Activated naive CD4-positive, alpha-beta T cell (primary cell): ENCODE measurements at regions not wholly inside any gene's neighbourhood (a gene's known extent, or its start where the extent isn't known, plus 50 kb on each side); places are given as distances from the start of the nearest gene placed in this dataset.
"Not testable (repeated sequence)": the region's sequence is repeated elsewhere in the genome, so short reads cannot be mapped to it uniquely, and the experiment has no call there.

Source experiments
- DNase-seq, 4 experiments: peaks; one replicate each; lab custom pipeline; 2025; lab: John Stamatoyannopoulos, UW

DNA sequence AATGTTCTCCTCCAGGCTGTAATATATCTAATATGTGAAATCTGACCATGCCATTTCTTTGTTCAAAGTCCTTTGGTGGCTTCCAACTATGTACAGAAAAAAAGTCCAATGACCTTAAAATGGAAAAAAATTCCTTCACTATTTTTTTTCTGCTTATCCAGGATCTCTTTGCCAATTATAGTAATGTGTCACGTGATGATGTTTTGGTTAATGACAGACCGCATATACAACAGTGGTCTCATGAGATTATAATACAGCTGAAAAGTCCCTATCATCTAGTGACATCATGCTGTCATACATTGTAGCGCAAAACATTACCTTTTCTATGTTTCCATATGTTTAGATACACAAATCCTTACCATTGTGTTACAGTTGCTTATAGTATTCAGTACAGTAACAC lies 477.6 kb downstream of the TMEM232 start:
- no peak for DNase-seq

DNA sequence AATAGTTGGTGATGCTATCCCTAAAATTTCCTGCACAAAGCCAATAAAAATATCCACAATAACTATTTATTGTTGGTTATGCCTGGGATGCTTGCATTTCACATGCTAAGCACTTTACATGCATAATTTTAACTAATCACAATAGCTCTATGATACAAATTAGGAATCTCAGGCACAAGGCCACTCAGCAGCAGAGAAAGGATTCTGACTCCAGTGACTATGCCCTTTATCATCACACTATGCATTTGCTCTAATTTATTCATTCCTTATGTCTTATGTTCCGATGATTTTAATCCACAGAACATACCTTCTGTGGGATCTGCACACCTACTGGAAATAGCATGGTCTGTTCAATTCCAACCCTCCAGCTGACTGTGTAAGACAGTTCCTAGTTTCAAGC lies 476.1 kb downstream of the TMEM232 start:
- no peak for DNase-seq

DNA sequence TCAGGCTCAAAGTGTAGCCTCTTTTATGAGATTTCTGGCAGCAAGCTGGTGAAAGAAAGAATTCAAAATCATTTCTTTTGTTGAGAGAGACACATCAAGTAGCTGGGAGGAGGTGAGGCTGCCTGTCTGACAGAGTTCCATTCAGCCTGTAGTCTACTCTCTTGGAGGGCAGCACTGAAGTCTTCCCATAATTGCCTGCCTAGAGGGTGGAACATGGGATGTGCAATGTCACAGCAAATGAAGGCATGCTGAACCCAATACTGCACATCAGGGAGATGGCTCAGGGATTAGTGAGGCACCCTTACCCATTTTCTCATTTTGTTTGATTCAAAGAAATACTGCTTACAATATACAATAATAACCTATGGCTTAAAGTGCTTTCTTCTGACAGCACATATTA lies 475.7 kb downstream of the TMEM232 start:
- DNase-seq = no peak

DNA sequence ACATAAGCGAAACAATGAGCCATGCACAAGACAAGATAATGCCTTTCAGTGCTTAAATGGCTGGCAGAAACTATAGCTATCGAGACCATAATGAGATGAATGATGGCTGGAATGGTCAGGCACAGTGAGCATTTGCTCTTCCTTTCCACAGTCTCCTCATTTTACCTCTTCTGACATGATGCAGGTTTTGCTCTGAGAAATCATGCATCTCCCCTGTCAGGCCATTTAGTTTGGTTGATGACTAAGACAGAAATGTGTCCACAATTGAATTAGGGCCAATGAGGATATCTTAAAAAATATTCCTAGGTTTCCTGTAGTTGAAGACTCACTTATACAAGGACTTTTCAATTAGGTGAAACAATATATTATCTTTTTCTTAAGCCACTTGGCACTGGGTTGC lies 475.1 kb downstream of the TMEM232 start:
- no peak for DNase-seq

DNA sequence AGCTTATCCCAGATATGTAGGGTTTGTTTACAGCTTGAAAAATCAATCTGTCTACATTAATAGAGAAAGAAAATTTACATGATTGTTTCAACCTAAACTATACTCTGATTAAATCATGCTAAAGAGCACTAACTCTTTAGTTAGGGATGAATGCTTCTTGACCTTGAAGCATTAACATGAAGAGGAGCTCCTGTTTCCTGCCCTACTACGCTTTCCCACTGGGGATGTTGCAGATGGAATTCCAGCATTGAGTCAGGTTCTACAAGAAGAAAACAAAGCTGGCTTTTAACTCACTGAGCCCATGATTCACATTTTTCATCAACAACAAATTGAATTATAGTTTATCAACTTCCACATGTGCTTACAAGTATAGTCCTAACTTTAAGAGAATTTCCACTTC lies 471.3 kb downstream of the TMEM232 start:
- no peak for DNase-seq

DNA sequence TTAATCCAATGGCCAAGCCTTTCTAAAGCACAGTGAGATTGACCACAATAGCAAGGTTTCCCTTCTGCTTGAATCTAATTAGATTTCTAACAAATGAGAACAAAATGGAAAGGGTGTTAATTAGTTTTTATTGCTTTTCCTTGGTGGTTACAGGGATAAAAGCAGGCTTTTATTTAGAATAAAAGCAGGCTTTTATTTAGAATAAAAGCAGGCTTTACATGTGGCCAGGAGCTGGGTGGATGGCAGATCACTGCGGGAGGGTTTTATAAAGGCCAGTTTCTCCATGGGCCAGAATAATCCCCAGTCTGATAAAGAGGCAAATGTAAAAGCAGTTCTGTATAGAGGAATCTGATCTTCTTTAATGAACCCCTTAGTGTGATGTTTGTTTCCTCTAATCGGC lies 470.2 kb downstream of the TMEM232 start:
- no peak for DNase-seq

DNA sequence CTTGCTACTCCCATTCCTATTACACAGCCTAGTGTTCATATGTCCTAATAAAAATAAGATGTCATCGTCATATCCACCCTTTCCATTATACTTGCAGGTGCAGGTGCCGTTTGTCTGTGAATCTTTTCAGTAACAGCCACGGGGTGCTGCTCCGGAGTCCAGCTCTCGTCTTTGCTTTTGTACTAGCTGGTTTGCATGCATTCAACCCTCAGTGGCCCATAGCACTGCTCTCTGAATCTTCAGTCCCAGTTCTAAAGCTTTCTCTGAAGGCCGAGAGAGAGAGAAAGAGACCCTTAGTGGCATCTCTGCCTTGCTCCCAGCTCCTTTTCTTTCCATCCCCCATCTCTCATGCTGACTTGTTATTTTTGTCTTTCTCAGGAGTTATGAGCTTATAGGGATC lies 468.5 kb downstream of the TMEM232 start:
- no peak for DNase-seq

DNA sequence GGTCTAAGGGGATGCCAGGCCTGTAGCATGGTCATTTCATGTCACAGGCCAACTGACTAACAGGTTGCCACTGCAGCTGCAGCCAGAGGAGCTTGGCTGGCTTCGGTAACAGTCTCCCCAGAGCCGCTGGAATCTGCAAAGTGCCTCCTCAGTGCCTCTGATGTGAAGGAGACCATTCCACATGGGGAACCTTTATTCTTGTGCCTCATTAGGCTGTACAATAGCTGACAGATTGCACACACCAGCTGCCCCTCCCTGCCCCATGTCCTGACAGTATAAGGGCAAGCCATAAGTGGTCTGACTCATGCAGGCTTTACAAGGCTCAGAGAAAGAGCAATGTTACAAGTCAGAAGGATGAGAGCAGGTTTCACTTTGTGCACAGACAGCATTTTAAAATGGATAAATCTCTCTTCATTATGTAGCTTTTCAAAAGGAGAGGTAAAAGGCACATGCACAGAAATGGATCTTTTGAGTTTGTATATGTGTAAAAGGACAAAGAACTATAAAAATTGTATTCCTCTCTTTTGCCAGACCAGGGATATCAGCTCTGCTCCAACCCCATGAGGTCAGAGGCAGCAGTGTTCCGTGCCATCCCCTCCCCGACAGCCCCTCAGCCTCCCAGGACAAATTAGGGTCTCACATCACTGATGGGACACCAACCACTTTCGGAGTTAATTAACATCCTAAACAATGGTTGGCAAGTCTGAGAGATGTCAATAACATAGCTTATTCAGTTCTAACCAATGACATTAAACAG lies 467.8 kb downstream of the TMEM232 start:
- no peak for DNase-seq

DNA sequence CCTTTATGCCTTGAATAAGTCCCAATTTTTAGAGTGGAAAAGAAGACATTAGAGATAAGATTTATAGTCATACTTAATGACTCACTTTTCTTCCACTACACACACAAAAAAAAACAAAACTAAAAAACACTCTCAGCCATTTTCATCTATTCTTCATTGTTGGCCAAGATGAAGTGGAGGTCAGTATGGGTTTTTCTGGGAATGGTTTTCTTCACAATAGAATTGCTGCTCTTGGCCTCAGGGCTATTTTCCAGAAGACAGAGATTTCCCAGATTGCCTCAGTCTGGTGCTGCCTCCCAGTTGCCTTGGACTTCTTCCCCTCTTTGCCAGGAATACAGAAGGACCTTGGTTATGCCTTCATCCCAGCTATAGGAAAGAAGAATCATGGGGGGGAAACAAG lies 463.7 kb downstream of the TMEM232 start:
- no peak for DNase-seq

DNA sequence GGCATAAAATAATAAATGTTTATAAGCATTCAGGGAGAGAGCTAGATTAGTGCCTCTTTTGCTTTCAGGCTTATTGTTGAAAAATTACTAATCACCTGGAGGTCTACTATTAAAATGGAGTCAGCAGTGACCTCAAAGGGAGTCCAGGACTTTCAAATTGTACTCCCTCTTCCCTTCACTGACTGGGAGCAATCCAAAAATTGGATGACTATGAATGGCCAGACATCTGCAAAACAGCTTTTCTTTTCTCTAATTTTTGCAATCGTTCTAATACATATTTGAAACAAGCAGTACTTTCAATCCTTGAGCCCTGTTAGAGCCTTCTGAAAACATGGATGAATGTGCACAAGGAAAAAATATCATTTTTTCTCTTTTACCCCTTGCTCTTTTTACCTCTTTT lies 461.8 kb downstream of the TMEM232 start:
- DNase-seq = no peak

DNA sequence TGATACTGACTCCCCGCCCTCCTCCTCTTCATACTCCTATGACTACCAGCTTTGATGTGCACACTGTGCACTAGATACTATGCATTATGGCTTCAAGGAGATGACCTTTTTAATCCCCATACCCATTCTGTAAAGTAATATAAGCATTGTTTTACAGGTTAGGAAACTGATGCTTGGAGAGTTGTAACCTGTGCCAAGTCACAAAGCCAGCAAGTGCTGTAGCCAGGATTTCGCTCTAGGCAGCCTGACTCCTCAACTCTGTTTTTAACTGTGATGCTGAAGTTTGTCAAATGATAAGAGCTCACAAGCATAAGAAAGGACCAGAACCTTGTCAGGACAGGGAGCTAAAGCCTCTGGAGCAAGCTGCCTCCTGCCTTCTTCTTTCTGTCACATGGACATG lies 461.3 kb downstream of the TMEM232 start:
- DNase-seq = no peak

DNA sequence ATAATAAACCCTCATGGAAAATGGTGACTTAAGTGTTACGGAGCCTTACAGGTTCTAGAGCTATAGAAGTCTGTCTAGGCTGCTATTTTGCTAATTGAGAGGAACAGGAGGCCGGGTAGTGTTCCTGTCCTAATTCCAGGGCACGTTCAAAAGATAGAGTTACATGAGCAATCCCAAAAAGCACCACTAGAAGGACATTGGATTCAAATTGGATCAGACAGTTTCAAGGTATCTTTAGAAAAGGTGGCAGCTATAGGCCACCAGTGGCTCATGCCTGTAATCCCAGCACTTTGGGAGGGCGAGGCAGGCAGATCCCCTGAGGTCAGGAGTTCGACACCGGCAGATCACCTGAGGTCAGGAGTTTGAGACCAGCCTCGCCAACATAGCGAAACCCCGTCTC lies 458.8 kb downstream of the TMEM232 start:
- no peak for DNase-seq

DNA sequence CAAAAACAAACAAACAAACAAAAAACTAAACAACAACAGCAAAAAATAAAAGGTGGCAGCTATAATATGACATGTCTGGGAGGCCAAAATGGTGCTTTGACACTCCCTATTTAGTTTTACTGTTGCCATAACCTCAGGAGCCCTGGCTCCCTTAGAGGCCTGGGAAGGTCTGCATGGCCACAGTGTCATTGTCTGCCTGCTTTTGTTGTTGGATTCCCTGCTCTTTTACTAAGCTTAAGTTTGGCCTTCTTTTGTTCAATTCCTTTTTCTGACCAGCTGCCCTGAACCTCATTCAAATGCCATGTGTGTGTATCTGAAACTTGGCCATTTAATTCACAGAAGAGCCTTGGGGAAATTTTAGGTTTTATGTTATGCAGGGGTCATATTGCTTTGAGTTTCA lies 458.2 kb downstream of the TMEM232 start:
- no peak for DNase-seq

DNA sequence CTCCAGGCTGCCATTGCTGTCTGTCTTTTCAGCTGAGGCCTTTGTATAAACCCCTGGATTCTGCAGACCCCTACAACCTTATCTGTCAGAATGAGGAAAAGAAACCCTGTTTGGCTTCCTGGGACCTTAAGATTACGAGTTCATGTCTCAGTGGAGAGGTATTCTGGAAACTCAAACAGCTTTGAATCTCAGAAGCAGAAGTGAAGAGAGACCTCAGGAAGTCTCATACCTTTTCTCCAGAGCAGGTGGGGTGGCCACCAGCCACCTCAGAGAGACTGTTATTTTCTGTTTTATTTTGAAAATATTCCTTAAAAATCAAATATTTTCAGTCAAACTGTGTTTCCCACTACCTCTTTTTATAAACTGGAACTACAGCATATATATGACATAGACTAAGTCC lies 457.5 kb downstream of the TMEM232 start:
- DNase-seq = no peak

DNA sequence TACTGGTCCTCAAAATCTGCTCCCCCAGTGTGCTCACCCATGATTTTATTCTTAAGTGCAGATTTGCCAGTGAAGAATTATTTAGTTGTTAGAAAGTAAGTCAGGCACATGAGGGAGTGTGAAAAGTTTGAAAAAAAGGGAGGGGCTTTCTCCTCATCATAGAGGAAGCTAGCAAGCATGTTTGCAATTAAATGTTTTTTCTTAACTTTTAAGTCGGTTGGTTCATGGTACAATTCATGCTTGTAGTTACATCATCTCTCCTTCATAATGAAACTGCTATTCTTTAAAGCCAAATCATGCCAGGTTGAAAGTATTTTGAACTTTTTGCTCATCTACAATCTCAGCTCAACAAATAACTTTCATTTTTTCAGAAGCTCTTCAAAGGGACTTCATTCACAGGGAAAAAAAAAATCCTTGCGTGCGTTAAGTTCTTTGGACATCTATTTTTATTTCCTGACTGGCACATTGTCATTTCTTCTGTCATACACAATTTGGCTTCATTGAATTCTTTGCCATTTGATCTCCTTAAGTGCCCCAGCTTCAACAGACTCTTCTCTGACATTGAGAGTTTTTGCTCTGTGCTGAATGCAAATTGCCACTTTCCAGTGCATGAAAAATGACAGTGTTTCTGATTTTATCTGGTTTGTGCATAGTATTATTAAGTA lies 456.9 kb downstream of the TMEM232 start:
- DNase-seq = no peak

DNA sequence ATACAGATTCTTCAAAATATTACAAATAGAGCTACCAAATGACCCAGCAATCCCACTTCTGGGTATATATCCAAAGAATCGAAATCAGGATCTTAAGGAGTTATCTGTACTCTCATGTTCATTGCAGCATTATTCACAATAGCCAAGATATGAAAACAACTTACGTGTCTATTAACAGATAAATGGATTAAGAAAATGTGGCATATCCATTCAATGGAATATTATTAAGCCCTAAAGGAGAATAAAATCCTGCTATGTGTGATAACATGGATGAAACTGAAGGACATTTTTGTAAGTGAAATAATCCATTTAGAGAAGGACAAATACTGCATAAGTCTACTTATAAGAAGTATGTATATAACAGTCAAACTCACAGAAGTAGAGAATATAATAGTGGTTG lies 450.6 kb downstream of the TMEM232 start:
- DNase-seq = no peak

DNA sequence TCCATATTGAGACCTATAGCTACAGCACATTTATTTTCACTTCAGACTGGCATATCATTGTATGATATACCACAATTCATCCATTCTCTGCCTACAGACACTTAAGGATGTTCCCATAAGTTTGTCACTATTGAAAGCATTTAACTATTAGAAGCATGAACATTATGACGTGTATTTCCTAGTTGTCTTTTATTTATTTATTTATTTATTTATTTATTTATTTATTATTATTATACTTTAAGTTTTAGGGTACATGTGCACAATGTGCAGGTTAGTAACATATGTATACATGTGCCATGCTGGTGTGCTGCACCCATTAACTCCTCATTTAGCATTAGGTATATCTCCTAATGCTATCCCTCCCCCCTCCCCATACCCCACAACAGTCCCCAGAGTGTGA lies 448.0 kb downstream of the TMEM232 start:
- DNase-seq = not testable (repeated sequence)

DNA sequence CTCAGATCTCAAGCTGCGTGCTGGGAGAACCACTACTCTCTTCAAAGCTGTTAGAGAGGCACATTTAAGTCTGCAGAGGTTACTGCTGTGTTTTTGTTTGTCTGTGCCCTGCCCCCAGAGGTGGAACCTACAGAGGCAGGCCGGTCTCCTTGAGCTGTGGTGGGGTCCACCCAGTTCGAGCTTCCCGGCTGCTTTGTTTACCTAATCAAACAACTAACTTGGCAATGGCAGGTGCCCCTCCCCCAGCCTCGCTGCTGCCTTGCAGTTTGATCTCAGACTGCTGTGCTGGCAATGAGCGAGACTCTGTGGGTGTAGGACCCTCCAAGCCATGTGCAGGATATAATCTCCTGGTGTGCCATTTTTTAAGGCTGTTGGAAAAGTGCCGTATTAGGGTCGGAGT lies 442.4 kb downstream of the TMEM232 start:
- not testable (repeated sequence) for DNase-seq

DNA sequence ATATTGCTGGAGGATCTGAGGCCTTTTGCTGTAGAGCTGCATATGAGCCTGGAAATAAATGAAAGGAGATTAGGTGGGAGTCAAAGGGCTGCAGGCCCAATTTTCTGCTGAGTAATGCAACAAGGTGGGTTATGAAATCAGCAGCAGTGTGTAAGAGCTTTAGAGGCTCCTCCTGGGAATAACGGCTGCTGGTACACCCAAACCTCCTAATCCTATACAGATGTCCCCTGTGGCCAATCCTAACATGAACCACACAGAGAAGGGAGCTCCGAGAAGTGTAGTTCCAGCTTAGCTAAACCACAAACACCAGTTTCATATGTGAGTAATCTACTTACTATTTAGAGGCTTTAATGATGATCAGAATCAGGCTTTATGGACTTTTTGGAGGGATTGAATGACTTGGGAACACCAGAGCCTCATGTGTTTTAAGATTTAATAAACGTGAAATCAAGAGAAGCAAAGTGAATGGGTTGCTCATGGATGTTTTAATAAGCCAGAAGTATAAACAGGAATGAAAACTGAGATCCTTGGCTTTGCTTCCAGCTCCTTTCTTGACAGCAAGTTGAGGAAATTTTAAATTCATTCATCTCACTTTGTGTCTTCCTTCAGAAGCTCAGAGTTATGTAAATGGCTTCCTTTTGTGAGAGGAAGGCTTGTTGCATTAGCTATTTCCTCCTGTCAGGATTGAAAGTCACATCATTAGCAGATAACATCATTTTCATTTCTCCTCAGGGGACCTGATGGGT lies 437.5 kb downstream of the TMEM232 start:
- DNase-seq = no peak

DNA sequence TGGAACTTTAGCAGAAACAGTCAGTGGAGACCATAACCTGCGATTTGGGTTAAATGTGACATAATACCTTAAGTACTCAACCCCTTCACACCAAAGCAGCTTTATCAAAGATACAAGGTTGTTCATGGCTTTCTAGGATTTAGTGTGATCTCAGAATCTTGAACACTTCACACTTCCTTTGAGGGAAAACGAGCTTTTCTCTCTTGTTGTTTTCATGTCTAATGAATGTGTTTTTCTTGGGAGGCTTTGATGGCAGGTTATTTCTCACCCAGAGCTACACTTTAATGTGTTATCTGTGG lies 437.0 kb downstream of the TMEM232 start:
- no peak for DNase-seq

DNA sequence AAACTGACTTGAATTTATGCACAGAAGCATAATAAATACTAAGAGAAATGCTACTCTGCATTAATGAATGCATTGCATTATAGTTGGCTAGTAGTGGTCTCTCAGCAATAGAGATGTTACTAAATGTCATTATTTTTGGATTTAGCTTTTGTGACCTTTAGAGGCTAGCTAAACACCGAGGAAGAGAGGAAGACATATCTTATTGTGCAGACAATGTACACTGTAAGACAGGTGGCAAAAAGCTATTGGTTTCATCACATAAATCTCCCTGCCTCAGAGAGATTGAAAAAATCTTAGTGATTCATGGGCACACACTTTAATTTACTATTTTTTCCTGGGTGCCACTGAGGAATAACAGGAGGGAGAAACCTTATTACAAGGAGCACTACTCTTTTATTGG lies 435.9 kb downstream of the TMEM232 start:
- no peak for DNase-seq

DNA sequence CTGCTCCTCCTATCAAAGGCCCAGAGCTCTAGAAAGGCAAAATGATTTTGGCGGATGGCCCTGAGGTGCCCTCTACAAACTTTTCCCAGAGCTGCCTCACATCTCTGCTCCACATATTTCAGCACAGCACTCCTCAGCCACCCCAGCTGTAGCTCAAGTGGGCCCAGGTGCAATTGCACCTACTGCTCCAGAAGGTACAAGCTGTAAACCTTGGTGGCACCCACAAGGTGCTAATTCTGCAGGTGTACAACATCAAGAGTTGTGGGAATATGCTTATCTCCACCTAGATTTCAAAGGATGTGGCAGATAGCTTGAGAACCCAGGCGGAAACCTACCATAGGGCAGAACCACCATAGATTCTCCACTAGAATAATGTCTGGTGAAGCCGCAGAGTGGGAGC lies 432.2 kb downstream of the TMEM232 start:
- DNase-seq = no peak

DNA sequence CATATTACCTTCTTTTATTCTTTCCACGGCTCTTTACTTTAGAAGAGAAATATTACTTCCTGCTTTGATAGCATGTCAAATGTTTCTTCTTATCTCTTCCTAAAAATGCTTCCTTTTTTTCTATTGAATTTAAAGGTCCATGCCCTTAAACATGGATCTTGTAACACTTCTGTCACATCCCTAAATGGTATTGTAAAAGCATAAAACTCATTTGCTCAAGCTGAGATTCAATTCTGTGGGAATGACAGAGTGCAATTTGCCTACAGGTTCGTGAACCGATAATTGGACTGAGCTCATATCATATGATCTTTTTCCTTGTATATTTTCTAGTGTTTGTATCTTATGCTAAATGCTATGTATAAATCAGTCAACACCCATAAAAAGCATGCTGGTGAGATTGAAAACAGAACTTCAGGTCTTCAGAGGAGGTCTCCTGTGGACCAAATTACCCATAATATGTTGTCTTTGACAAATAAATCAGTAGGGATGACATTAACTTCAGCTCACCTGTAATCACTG lies 429.3 kb downstream of the TMEM232 start:
- DNase-seq = no peak
